Chondrocyte (in vitro differentiated cells): ENCODE measurements at regions not wholly inside any gene's neighbourhood (a gene's known extent, or its start where the extent isn't known, plus 50 kb on each side); places are given as distances from the start of the nearest gene placed in this dataset.

ENCODE experiments used
- DNase-seq: peaks from one replicate; pipeline ENCODE4 v3.0.0; 2021; ENCODE audit warnings: mixed read lengths, low spot score
- H3K27ac Mint-ChIP-seq: one replicate; pipeline ENCODE4 v1.8.0; 2021; ENCODE audit warnings: mild to moderate bottlenecking, moderate library complexity, mixed read lengths; ENCODE audit not compliant: unreplicated experiment
- H3K27me3 Mint-ChIP-seq: 2 replicates; pipeline ENCODE4 v1.8.0; 2021; ENCODE audit warnings: low read depth, mixed read lengths
- H3K36me3 Mint-ChIP-seq: 2 replicates; pipeline ENCODE4 v1.8.0; 2021; ENCODE audit warnings: low read depth, mixed read lengths
- H3K4me1 Mint-ChIP-seq: 2 replicates; pipeline ENCODE4 v1.8.0; 2021; ENCODE audit warnings: low read depth, mild to moderate bottlenecking, mixed read lengths
- H3K4me3 Mint-ChIP-seq: one replicate; pipeline ENCODE4 v1.8.0; 2021; ENCODE audit warnings: mild to moderate bottlenecking, moderate library complexity, mixed read lengths; ENCODE audit not compliant: unreplicated experiment
- H3K9me3 Mint-ChIP-seq: 2 replicates; pipeline ENCODE4 v1.8.0; 2021; ENCODE audit warnings: low read depth, mixed read lengths
- CTCF ChIP-seq: fragments of 200-600 bp; sonication (generic); IDR thresholded peaks from 2 replicates; pipeline ENCODE4 v1.5.0; 2021; ENCODE audit warnings: antibody characterized with exemption, mild to moderate bottlenecking, moderate library complexity

DNA sequence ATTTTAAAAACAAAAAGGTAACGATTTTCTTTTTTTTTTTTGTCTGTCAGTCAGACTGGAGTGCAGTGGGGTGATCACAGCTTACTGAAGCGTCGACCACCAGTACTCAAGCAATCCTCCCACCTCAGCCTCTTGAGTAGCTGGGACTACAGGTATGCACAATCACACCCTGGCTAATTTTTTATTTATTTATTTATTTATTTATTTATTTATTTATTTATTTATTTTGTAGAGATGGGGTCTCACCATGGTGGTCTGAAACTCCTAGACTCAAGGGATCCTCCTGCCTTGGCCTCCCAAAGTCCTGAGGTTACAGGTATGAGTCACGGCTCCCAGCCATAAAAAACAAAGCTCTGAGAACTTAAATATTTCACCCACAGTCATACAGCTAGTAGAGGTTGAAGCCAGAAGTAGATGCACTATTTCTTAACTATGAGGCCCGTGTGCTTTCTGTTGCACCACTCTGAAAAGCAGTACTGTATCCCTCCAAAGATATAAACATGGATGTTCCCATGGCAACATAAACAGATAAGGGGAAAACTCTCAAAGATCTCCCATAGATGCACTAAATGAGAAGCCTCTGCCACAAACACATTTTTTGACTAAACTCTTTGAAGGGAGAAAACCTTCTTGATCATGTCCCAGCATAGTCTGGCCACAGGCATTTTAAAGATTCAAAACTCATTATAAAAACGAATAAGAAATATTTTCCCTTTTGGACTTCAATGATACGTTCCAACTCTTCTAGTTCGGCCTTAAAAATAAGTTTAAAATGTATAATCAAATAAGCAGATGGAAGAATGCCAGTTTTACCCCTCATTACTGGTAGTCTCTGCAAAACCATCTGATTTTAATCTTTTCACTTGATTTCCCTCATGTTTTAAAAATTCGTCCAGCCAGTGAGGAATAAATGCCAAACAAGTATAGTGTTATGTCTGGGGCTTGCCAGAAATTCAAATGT is 162.3 kb upstream of the ARHGEF26 start:
- Mint-ChIP-seq H3K4me3 (no peak overlapping the region), H3K27ac (no peak overlapping the region), H3K27me3 (peaks cover 9% of the 10 kb centered on the region), H3K36me3 (no peaks in the 10 kb centered on the region), H3K9me3 (no peaks in the 10 kb centered on the region), H3K4me1 (no peaks in the 10 kb centered on the region)
- no peak for TF ChIP-seq CTCF
- DNase-seq, result no peak

GRCh38 chr3:153960458-153961074 is 160.6 kb upstream of the ARHGEF26 start:
- no peak for TF ChIP-seq CTCF
- peaks cover 1% of the 10 kb centered on the region for H3K36me3 Mint-ChIP-seq
- H3K27ac Mint-ChIP-seq, result no peak overlapping the region
- H3K4me3 Mint-ChIP-seq, result no peak overlapping the region
- H3K4me1 Mint-ChIP-seq, result no peaks in the 10 kb centered on the region
- H3K9me3 Mint-ChIP-seq, result peaks cover 3% of the 10 kb centered on the region
- no peak for DNase-seq
- peaks cover 6% of the 10 kb centered on the region for H3K27me3 Mint-ChIP-seq

DNA sequence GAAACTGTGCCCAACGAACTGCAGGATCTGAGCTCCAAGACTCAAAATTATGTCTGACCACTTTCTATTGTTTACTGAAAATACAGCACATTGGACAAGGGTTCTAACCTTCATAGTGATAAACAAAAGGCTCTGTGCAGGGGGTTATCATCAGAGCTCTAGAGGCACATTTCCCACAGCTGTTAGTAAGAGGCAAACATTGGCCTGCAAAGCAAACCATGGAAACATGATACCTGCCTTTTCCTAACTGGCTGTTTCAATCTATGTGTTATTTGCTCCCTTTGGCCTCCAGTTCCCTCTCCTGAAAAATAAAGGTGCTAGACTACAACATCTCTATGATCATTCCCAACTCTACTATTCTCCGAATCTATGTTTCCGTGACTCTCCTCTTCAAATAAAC is 159.7 kb upstream of the ARHGEF26 start:
- peaks cover 6% of the 10 kb centered on the region for H3K9me3 Mint-ChIP-seq
- peaks cover 1% of the 10 kb centered on the region for H3K36me3 Mint-ChIP-seq
- no peak for DNase-seq
- peaks cover 6% of the 10 kb centered on the region for H3K27me3 Mint-ChIP-seq
- no peak overlapping the region for H3K27ac Mint-ChIP-seq
- no peaks in the 10 kb centered on the region for H3K4me1 Mint-ChIP-seq
- no peak overlapping the region for H3K4me3 Mint-ChIP-seq
- TF ChIP-seq CTCF, result no peak

DNA sequence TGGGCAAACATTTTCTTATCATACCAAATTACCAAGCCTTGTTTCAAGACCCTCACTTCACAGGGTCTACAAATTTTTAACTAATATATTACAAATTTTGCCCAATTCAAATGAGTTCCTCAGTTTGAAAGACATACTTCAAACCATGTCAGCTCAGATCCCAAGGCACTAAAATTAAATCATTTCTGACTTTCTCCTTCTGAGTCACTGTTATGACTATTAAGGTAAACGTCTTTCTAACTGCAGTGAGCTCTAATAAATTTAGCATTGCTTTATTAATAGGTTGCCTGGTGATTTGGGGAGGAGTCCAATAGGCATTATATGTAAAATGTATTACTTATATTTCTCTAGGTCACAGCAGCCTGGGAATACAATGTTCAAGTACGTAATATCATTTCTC is 158.2 kb upstream of the ARHGEF26 start:
- Mint-ChIP-seq H3K36me3 (peaks cover 1% of the 10 kb centered on the region), H3K27me3 (peaks cover 3% of the 10 kb centered on the region), H3K27ac (no peak overlapping the region), H3K4me1 (no peaks in the 10 kb centered on the region), H3K9me3 (peaks cover 6% of the 10 kb centered on the region), H3K4me3 (no peak overlapping the region)
- TF ChIP-seq CTCF, result no peak
- no peak for DNase-seq

GRCh38 chr3:153967260-153967659 is 153.9 kb upstream of the ARHGEF26 start:
- peaks cover 1% of the 10 kb centered on the region for H3K36me3 Mint-ChIP-seq
- peaks cover 6% of the 10 kb centered on the region for H3K9me3 Mint-ChIP-seq
- no peak overlapping the region for H3K27ac Mint-ChIP-seq
- TF ChIP-seq CTCF, result no peak
- H3K4me3 Mint-ChIP-seq, result no peak overlapping the region
- H3K4me1 Mint-ChIP-seq, result no peaks in the 10 kb centered on the region
- DNase-seq, result no peak
- H3K27me3 Mint-ChIP-seq, result no peaks in the 10 kb centered on the region
